EH (cell line): ENCODE measurements at regions not wholly inside any gene's neighbourhood (a gene's known extent, or its start where the extent isn't known, plus 50 kb on each side); places are given as distances from the start of the nearest gene placed in this dataset.
"Not testable (repeated sequence)": the region's sequence is repeated elsewhere in the genome, so short reads cannot be mapped to it uniquely, and the experiment has no call there.

Source experiments
- DNase-seq: peaks from one replicate; pipeline ENCODE4 v3.0.0-alpha.2; 2015; ENCODE audit warnings: low read depth

- DNase-seq = peak; percentile 34
Measured at GRCh38 chr21:27891495-27891894, 924.6 kb upstream of the ADAMTS5 start.

- not testable (repeated sequence) for DNase-seq
Measured at GRCh38 chr21:27887808-27888455, 921.0 kb upstream of the ADAMTS5 start.

- DNase-seq = no peak
Measured at GRCh38 chr21:27885296-27885711, 918.4 kb upstream of the ADAMTS5 start.

- DNase-seq = peak; percentile 23
Measured at GRCh38 chr21:27881331-27881730, 914.4 kb upstream of the ADAMTS5 start.

- peak; percentile 4 for DNase-seq
Measured at GRCh38 chr21:27872411-27872810, 905.5 kb upstream of the ADAMTS5 start.

GRCh38 chr21:27870755-27871154 lies 903.9 kb upstream of the ADAMTS5 start:
- not testable (repeated sequence) for DNase-seq

GRCh38 chr21:27860314-27860955 lies 893.5 kb upstream of the ADAMTS5 start:
- DNase-seq = peak; percentile 58

- DNase-seq = not testable (repeated sequence)
Measured at GRCh38 chr21:27858053-27858825, 891.4 kb upstream of the ADAMTS5 start.

- DNase-seq = peak; percentile 10
Measured at GRCh38 chr21:27856988-27857387, 890.1 kb upstream of the ADAMTS5 start.

- no peak for DNase-seq
Measured at GRCh38 chr21:27841084-27841672, 874.3 kb upstream of the ADAMTS5 start.

GRCh38 chr21:27840262-27840661 lies 873.4 kb upstream of the ADAMTS5 start:
- no peak for DNase-seq

GRCh38 chr21:27839512-27840115 lies 872.7 kb upstream of the ADAMTS5 start:
- no peak for DNase-seq

GRCh38 chr21:27838573-27838972 lies 871.7 kb upstream of the ADAMTS5 start:
- DNase-seq = no peak

GRCh38 chr21:27837936-27838335 lies 871.0 kb upstream of the ADAMTS5 start:
- no peak for DNase-seq

- DNase-seq = no peak
Measured at GRCh38 chr21:27833298-27833697, 866.4 kb upstream of the ADAMTS5 start.

GRCh38 chr21:27831816-27832569 lies 865.1 kb upstream of the ADAMTS5 start:
- DNase-seq = peak; percentile 58

GRCh38 chr21:27831177-27831576 lies 864.3 kb upstream of the ADAMTS5 start:
- DNase-seq = peak; percentile 30

- no peak for DNase-seq
Measured at GRCh38 chr21:27827972-27828371, 861.1 kb upstream of the ADAMTS5 start.

GRCh38 chr21:27825035-27825434 lies 858.1 kb upstream of the ADAMTS5 start:
- DNase-seq = no peak

GRCh38 chr21:27823652-27824201 lies 856.8 kb upstream of the ADAMTS5 start:
- DNase-seq = no peak

- DNase-seq = no peak
Measured at GRCh38 chr21:27820342-27820741, 853.5 kb upstream of the ADAMTS5 start.
